ENCODE measurements at regions not wholly inside any gene's neighbourhood (a gene's known extent, or its start where the extent isn't known, plus 50 kb on each side); places are given as distances from the start of the nearest gene placed in this dataset.
"Not testable (repeated sequence)": the region's sequence is repeated elsewhere in the genome, so short reads cannot be mapped to it uniquely, and the experiment has no call there.

- DNase-seq (ENCODE audit: low read depth in 2 of 2) = peak in 1 of 2 donors; percentile 27
Observed at GRCh38 chr2:18317017-18317416, 243.4 kb downstream of the RDH14 start.

GRCh38 chr2:18312818-18313217, 247.6 kb downstream of the RDH14 start:
- DNase-seq (ENCODE audit: low read depth in 2 of 2) = no peak

- DNase-seq (ENCODE audit: low read depth in 2 of 2) = no peak
Observed at GRCh38 chr2:18311420-18312195, 248.8 kb downstream of the RDH14 start.

GRCh38 chr2:18309627-18310026, 250.8 kb downstream of the RDH14 start:
- DNase-seq (ENCODE audit: low read depth in 2 of 2) = no peak

GRCh38 chr2:18309188-18309587, 251.3 kb downstream of the RDH14 start:
- DNase-seq (ENCODE audit: low read depth in 2 of 2) = no peak

- no peak for DNase-seq (ENCODE audit: low read depth in 2 of 2)
Observed at GRCh38 chr2:18304849-18305248, 255.6 kb downstream of the RDH14 start.

GRCh38 chr2:18301421-18302139, 258.9 kb downstream of the RDH14 start:
- no peak for DNase-seq (ENCODE audit: low read depth in 2 of 2)

GRCh38 chr2:18299423-18300212, 260.8 kb downstream of the RDH14 start:
- DNase-seq (ENCODE audit: low read depth in 2 of 2) = peak in 1 of 2 donors; percentile 87

- peak in 1 of 2 donors; percentile 20 for DNase-seq (ENCODE audit: low read depth in 2 of 2)
Observed at GRCh38 chr2:18297534-18298058, 262.9 kb downstream of the RDH14 start.

- DNase-seq (ENCODE audit: low read depth in 2 of 2) = no peak
Observed at GRCh38 chr2:18290386-18290785, 270.1 kb downstream of the RDH14 start.

- no peak for DNase-seq (ENCODE audit: low read depth in 2 of 2)
Observed at GRCh38 chr2:18286897-18287296, 273.6 kb downstream of the RDH14 start.

- peak in 1 of 2 donors; percentile 41 for DNase-seq (ENCODE audit: low read depth in 2 of 2)
Observed at GRCh38 chr2:18284331-18284730, 276.1 kb downstream of the RDH14 start.

- DNase-seq (ENCODE audit: low read depth in 2 of 2) = no peak
Observed at GRCh38 chr2:18282026-18282425, 278.4 kb downstream of the RDH14 start.

- no peak for DNase-seq (ENCODE audit: low read depth in 2 of 2)
Observed at GRCh38 chr2:18276583-18277075, 283.8 kb downstream of the RDH14 start.

- no peak for DNase-seq (ENCODE audit: low read depth in 2 of 2)
Observed at GRCh38 chr2:18273205-18273604, 287.2 kb downstream of the RDH14 start.

- DNase-seq (ENCODE audit: low read depth in 2 of 2) = no peak
Observed at GRCh38 chr2:18272148-18272494, 288.3 kb downstream of the RDH14 start.

- no peak for DNase-seq (ENCODE audit: low read depth in 2 of 2)
Observed at GRCh38 chr2:18271370-18272147, 288.9 kb downstream of the RDH14 start.

- DNase-seq (ENCODE audit: low read depth in 2 of 2) = peak in 1 of 2 donors; percentile 75
Observed at GRCh38 chr2:18268400-18268799, 292.1 kb downstream of the RDH14 start.

- DNase-seq (ENCODE audit: low read depth in 2 of 2) = no peak
Observed at GRCh38 chr2:18267501-18267900, 293.0 kb downstream of the RDH14 start.

GRCh38 chr2:18266699-18267098, 293.8 kb downstream of the RDH14 start:
- DNase-seq (ENCODE audit: low read depth in 2 of 2) = not testable (repeated sequence)

Data from dermis microvascular lymphatic vessel endothelial cell (primary cell).